ENCODE measurements at regions not wholly inside any gene's neighbourhood (a gene's known extent, or its start where the extent isn't known, plus 50 kb on each side); places are given as distances from the start of the nearest gene placed in this dataset.
"Not testable (repeated sequence)": the region's sequence is repeated elsewhere in the genome, so short reads cannot be mapped to it uniquely, and the experiment has no call there.

DNA sequence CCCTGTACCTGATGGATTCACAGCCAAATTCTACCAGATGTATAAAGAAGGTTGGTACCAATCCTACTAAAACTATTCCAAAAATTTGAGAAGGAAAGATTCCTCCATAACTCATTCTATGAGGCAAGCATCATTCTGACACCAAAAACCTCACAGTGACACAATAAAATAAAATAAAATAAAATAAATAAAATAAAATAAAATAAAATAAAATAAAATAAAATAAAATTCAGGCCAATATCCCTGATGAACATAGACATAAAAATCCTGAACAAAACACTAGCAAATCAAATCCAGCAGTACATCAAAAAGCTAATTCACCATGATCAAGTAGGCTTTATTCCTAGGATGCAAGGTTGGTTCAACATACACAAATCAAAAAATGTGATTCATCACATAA is 108.1 kb downstream of the PROX1 start:
- DNase-seq (ENCODE audit: low read depth): not testable (repeated sequence)

DNA sequence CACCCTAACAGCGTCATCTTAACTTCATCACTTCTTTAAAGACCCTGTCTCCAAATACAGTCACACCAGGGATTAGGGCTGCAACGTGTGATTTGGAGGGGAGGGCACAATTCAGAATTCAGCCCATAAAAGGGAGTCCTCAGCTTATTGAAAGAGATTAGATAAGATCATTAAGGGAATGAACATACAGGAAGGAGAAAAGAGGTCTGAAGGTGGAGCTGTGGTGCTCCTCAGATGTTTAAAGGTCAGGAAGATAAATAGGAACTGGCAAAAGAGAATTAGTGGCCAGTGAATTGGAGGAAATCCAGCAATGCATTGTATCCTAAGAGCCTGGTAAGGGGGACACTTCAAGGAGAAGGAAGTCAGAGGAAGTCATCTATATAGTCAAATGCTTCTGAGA is 113.5 kb downstream of the PROX1 start:
- no peak for DNase-seq (ENCODE audit: low read depth)

DNA sequence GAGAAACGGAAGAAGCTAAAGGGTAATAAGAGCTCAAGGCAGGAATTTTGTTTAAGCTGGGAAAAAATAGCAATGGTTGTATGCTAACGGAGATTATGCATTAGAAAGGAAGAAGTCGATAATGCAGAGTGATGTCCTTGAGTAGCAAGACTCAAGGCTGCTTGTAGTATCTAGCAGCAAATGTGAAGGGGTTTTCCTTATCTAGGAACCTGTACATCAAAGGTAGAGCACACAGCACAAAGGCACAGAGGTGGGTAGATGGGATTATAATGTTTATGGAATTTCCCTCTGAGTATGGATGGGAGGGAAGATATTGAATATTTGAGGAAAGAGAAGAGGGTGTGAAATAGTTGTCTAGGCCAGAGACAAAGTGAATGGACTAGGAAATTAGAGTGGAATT is 114.1 kb downstream of the PROX1 start:
- no peak for DNase-seq (ENCODE audit: low read depth)

DNA sequence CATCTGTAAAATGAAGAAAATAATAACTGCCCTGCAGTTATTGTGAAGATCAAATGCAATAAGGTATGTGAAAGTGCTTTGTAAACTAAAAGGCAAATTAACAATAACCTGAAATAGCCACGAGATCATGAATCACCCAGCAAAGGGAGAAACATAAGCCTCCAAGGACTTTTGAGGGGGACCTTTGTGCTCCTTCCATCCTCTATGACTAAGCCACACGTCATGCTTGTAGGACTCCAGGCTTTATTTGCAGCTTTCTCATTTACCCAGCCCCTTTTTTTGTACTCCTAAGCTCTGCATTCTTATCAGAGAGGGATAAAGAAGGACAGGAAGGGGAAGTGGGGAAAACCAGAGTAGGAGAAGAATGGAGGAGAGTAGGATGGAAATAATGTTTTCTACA is 115.1 kb downstream of the PROX1 start:
- DNase-seq (ENCODE audit: low read depth): peak; percentile 96

DNA sequence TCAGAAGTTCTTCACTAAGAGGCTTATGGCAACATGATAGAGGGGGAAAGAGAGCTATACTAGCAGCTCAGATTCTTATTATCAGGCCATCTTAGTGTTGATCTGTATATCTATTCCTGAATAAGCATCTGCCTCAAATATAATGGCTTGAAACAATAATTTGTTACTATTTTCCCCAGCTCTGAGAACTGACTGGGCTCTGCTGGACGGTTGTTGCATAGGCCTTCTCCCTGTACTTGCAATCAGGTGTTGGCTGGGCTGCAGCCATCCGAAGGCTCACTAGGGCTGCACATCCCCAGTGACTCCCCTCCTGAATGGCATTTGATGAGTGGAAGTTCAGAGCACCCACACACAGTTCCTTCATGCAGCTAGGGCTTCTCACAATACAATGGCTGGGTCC is 116.0 kb downstream of the PROX1 start:
- DNase-seq (ENCODE audit: low read depth): no peak

DNA sequence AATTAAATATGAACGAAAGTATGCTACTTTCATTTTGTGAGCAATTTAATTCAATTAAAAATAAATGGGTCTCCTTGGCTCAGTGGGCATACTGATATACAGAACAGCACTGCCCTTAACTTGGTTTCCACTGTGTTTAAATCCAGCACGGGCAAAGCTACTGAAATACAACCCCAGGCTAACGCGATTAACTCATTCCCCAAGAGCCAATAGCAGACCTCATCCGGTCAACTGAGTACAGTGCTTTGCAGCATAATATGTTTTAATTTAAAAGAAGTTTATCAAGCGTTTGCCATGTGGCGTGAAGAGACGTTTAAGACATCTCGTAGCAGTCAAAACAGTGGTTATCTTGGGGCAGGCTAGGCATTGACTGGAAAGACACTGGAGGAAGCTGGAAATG is 118.6 kb downstream of the PROX1 start:
- DNase-seq (ENCODE audit: low read depth): no peak

DNA sequence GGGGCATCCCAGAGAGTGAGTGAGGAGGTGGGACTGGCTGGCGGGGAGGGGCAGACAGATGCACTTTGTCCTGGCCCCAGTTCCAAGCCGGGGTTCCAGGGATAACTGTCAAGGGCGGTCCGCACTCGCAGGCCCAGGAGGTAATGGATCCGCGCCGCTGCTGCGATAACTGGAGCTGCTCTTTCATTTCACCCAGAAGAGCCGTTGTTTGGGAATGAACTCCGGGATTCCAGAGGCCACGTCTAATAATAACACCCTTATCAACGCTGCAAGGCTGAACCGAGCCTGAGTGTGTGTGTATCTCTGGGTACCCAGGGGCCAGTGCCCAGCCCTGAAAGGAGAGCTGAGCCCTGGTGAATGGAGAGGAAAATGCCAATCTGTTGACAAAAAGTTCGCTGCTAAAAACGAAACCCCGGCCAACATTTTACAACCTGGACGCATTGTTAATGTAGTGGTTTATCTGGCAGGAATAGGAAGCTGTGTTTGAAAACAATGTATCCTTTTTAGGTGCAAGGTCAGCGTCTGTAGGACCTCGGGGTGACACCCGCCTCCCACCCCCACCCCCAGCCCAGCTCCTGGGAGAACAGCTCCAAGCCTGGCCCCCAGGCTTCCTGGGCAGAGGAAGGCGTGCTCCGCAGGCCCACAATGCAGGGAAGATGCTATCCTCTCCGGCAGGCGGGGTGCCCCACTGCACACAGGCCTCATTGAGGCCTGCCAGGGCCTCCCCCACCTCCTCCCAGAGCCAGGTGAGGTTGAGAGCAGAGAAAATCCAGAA is 119.7 kb downstream of the PROX1 start:
- DNase-seq (ENCODE audit: low read depth): peak; percentile 56

DNA sequence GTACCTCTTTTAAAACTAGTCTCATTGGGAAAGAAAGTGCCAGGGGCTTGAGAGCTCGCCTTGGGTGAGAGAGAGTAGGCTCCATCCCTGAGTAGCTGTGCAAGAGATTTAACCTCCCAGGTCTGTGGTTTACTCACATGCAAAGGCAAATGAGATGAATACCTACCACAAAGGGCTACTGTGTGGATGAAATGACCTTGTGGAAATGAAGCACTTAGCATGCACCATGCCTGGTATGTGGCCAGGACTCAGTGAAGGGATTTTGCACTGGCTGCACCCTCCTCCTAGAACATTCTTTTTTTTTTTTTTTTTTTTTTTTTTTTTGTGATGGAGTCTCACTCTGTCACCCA is 120.3 kb downstream of the PROX1 start:
- DNase-seq (ENCODE audit: low read depth): peak; percentile 78

DNA sequence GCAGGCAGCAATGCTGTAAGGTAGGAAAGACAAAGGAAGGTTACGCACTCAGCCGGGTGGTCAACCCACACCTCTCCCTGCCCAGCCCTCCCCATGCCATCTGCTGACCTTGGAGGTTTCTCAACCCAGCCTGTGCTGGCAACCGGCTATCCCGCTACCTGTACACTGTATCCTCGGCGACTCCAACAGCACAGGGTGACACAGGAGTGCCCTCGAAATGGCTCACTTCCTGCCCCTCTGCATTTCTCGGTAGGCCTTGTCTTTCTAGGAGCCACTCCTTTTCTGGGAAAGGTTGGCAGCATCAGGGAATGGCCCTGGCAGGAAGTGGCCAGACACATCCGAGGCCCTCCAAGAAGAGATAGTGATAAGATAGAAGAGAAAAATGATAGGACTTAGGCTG is 124.0 kb downstream of the PROX1 start:
- DNase-seq (ENCODE audit: low read depth): no peak

DNA sequence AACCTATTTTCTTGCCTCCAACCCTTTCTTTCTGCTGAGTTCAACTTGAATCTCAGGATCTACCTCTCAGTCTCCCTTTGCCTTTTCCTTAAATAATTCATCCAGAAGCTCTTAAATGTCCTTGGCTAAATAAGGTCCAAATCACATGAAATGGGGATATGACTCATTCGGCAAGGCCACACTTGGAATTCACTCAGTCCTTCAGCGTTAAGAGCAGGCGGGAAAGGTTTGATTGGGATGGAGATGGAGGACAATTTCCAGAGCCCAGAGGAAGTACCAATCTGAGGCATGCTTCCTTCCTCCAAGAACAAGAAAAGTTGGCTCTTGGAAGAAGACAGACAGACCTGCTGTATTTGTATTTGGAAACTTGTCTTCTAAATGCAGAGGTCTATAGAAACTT is 128.5 kb downstream of the PROX1 start:
- DNase-seq (ENCODE audit: low read depth): peak; percentile 47

DNA sequence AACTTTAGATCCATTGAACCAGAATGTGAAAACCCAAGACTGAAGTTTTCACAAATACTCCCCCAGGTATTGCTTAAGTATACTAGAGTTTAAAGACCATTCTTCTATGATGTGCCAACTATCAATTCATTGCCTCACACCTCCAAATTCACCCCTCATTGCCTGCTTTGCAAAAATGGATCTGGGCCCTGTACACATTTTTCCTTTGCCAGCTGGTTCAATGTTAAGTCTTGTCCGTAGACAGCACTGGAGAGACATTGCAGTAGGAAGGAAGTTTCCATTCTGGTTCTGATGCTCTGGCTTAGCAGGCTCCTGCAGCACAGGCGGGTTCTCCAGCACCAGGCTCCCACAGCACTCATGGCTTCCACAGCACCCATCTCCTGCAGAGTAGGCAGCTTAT is 130.0 kb downstream of the PROX1 start:
- no peak for DNase-seq (ENCODE audit: low read depth)

DNA sequence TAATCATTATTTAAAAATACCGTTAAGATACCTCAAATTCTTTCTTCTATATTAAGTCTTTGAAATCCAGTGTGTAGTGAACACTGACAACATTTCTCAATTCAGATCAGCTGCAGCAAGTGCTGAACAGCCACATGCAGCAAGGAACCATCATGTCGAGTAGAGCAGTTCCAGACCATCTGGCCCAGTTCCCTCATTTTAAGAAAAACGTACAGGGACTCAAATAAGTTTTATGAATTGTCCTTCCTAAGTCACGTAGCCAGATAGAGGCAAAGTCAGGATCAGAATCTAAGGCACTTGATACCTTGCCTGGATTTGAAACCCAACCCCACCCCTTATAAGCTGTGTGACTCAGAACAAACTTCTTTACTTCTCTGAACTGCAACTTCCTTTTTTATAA is 132.4 kb downstream of the PROX1 start:
- no peak for DNase-seq (ENCODE audit: low read depth)

DNA sequence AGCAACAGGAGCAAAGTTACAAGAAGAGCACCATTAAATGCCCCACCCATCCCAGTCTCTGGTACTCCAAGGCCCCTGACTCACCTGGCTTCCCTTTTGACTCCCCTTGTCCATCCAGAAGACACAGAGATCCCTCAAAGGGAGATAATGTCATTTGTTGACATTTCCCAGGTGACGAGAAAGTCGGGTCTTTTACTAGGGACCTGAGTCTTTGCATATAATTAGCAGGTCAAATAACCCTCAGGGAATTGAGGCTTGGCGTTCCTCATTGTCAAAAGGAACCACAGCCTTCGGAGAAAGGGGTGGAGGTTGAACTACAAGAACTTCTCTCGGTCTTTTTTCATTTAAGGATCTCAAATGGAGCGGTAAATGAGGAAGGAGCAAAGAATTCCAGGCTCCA is 133.2 kb downstream of the PROX1 start:
- DNase-seq (ENCODE audit: low read depth): no peak

DNA sequence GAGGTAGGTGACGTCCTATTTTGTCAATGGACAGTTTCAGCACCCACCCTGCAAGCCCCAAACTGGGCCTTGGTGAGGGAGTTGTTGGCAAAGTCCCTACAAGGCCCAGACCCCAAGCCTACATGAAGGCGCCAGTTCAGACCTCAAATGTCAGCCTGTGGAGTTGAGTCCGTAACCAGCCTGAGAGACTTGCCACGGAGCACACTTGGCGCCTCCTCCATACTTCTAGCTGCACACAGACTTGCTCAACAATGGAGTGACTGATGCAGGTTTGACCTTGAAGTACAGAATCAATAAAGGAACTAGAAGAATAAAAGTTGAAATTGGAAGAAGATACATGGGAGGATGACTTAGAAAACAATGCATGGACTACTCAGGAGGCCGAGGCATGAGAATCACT is 134.3 kb downstream of the PROX1 start:
- DNase-seq (ENCODE audit: low read depth): no peak

DNA sequence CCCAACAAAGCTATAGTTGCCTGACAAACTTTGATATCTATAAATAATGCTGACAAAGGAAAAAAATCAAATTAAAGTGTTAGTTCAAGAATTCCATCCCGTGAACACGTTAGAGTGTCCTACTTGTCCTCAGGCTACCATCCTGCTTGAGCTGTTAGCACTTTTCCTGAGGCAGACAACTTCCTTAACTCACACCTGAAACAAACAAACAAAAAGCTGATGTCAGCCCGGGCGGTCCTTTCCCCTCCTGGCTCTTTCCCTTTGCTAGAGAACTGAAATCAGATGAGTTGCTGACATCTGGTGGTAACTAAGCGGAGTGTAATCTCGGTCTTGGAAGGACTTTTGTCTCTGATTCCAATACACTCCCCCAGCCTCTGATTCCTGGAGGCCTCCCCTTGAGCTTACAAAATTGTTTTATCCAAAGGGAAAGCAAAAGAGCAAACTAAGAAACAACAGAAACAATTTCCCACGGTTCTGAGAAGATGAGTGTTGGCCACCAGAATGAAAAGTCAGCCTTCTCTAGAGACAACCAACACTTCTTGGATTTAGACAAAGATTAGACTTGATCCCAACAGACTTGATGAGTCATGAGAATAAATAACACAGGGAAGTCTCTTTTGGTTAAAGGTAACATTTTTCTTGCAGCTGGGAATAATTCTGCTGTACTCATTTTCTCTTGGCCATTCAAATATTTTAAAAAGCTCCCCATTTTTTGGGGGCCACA is 135.4 kb downstream of the PROX1 start:
- DNase-seq (ENCODE audit: low read depth): peak; percentile 70

DNA sequence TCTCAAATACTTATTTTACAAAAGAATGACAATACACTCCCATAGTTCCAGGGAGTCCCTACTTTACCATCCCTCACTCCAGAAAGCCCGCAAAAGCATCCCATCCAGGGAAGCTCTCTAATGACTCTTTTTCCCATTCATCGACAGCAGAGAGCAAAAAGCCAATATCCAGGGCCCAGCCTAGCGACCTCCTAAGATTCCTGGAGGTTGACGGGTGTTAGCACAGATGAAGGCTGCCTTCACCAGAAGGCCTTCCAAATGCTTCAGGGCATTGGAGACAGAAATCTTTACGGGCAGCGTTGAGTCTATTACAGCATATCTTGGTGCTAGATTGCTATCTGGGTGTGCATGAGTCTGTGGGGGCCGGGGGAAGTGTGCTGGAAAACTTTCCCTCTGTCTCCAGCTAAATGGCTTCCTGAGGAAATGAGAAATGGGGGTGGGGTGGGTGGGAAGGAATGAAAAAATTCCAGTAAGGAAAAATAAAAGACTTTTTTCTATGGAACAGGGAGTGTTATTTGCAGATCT is 136.6 kb downstream of the PROX1 start:
- DNase-seq (ENCODE audit: low read depth): peak; percentile 22

DNA sequence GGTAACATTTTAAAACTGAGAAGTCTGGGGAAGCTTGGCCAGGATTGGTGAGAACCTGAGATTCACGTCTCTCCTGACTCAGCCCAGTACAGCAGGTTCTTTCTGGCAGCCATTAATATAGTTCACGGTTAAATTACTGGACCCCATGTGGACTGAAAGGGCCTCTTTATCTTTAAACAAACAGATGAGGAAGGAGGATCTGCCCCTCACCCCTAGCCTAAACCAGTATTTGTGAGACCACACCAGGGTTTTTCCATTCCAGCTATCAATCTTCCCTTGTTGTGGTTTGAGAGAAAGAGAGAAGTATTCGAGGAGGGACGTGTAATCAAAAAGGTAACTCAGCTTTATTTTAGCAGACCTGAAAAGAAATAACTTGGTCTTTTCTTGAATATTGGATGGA is 137.1 kb downstream of the PROX1 start:
- no peak for DNase-seq (ENCODE audit: low read depth)

DNA sequence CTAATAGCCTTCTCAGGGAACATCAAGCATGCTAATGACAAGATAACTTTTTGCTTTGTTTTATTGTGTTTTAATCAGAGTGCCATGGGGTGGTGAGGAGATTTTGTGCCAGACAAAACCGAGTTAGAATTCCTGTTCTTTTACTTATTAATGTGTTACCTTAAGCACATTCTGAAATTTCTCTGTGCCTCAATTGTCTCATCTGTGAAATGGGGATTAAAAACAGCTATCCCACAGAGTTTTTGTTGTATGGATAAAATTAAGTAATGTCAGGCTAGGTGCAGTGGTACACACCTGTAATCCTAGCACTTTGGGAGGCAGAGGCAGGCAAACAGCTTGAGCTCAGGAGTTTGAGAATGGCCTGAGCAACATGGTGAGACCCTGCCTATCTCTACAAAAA is 138.0 kb downstream of the PROX1 start:
- DNase-seq (ENCODE audit: low read depth): no peak

DNA sequence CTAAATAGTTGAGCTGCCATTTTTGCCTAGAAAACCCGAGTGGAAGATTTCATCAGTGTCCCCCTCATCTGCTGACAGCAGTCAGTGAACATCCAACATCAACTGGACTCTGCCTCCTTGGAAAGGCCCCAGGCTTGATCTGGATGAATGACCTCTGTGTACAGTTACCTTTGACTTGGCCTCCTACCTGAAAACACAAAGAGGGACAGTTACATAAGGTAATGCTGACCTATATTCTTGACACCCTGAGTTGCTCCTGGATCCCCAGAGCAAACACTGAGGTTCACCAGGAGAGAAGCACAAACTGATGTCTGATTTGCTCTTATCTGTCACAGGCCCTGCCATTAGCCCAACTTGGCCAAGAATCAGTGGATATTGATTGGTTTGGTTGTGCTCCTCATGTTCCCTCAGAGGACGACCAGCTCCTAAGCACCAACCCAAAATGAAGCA is 138.9 kb downstream of the PROX1 start:
- DNase-seq (ENCODE audit: low read depth): no peak

DNA sequence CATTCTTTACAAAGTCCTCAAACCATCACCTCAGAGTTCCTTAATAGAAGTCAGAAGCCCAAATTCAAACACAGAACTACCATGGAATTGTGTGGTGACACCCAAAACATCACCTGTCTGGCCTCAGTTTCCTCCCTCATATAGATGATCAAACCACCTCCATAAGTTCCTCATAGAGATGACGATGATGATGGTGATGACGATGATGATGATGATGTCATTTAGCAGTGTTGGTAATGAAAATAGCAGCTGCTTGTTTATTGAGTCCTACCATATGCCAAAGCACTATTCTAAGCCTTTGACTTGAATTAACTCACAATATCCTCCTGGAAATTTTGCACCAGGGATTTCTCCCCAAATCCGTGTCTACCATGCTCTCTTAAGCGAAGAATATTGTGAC is 139.9 kb downstream of the PROX1 start:
- DNase-seq (ENCODE audit: low read depth): no peak

DNA sequence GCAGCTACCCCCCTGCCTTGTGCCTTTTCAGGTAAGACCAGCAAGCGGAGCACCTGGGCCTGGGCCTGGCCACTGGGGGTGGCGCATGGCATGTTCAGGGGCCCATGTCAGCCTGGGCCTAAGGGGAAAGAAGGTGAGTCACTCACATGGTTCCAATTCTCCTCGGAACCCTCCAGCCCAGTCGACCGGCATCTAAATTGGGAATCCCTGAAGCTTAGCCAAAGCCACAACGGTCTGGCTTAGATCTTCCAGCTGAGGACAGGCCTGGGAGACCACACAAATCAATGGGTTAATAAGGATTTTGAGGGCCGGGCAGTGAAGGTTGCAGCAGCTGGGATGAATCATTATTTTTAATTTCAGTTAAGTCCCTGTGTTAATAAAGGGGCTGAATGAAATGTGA is 145.1 kb upstream of the SMYD2 start:
- peak; percentile 78 for DNase-seq (ENCODE audit: low read depth)

DNA sequence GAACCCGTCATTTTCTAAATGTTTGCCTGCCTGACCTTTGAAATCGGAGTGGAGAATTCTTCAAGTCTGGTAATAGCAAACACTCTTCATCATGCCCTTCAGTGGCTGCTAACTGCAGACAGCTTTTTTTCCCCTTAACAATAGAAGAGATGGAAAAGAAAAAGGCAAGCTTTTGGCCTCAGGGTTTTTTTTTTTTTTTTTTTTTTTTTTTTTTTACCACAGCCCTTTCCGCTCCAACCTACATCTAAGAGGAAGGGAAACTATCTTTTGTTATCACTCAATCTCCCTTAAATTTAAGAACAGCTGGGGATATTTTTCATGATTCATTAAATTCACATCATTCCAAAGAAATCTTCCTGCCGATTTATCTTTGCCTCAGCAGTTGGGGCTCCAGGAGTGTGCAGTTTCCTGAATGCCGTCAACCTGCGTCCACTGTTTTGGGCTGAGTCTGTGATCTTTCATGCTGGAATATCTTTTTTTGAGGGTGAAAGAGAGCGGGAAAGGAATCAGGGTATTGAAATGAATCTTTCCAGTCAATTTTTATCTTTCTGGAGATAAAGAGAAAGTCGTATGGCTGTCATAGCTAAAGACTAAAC is 144.5 kb upstream of the SMYD2 start:
- peak; percentile 75 for DNase-seq (ENCODE audit: low read depth)

DNA sequence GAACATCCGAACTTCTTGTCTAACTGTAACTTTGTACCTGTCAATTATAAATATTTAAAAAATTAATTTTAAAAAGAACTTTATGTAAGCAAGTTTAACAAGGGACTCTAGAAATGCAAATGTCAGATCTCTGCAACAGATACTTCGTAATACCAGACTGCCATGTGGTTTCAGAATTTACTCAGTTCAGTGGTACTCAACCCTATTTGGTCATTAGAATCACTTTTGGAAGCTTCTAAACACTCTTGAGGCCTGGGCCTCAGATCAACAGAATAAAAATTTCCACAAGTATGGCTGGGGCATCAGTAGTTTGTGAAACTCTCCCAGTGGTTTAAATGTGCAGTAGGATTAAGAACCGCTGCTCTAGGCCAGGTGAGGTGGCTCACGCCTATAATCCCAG is 139.5 kb upstream of the SMYD2 start:
- no peak for DNase-seq (ENCODE audit: low read depth)
